ENCODE measurements at regions not wholly inside any gene's neighbourhood (a gene's known extent, or its start where the extent isn't known, plus 50 kb on each side); places are given as distances from the start of the nearest gene placed in this dataset.

DNA sequence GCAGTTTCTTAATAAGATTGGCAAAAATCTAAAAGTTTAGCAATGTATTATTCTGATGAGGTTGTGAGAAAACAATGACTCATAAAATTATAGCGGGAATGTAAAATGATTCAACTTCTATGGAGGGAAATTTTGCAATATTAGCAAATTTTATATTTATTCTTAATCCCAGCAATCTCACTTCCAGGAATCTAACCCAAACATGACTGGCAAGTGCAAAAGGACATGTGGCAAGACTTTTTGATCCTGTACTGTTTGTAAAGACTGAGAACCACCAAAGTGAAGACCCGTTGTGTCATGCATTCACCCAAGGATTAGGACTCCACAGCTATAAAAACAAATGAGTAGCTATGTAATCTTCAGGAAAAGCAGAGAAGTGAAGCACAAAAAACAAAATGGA, 234.8 kb upstream of the KYNU start:
- Histone ChIP-seq H3K9ac (replicated peaks; ENCODE audit: extremely low read depth, insufficient read depth, low read length) (no peak overlapping the region), H3K27me3 (ENCODE audit: control insufficient read depth in 2 of 2, insufficient read depth in 2 of 2, low read length in 2 of 2) (no peaks in the 10 kb centered on the region), H3K27ac (ENCODE audit: insufficient read depth, low read depth, low read length) (no peak overlapping the region), H3K9me3 (replicated peaks; ENCODE audit: control insufficient read depth, insufficient read depth, low read length) (no peaks in the 10 kb centered on the region), H3K36me3 (ENCODE audit: control insufficient read depth in 2 of 2, extremely low read depth in 1 of 2, insufficient read depth in 2 of 2, low read length in 2 of 2) (no peaks in the 10 kb centered on the region), H3K9me1 (replicated peaks; ENCODE audit: control insufficient read depth, extremely low read depth, insufficient read depth, low read length) (no peaks in the 10 kb centered on the region), H3K4me3 (replicated peaks in 1 of 3; ENCODE audit: insufficient read depth in 1 of 3, low read depth in 1 of 3, low read length in 3 of 3) (no peak overlapping the region), H3K4me1 (ENCODE audit: control insufficient read depth, extremely low read depth, insufficient read depth, low read length) (no peaks in the 10 kb centered on the region), H2AFZ (ENCODE audit: low read depth, low read length) (no peak overlapping the region), H3K79me2 (ENCODE audit: control insufficient read depth, insufficient read depth, low read length) (no peaks in the 10 kb centered on the region), H3K4me2 (ENCODE audit: insufficient read depth, low read length) (no peak overlapping the region), H4K20me1 (replicated peaks; ENCODE audit: control insufficient read depth, extremely low read depth, insufficient read depth, low read length) (no peaks in the 10 kb centered on the region)
- DNase-seq (ENCODE audit: low read depth, low spot score) = no peak
- no peak for FAIRE-seq
- TF ChIP-seq, protein P1, sequence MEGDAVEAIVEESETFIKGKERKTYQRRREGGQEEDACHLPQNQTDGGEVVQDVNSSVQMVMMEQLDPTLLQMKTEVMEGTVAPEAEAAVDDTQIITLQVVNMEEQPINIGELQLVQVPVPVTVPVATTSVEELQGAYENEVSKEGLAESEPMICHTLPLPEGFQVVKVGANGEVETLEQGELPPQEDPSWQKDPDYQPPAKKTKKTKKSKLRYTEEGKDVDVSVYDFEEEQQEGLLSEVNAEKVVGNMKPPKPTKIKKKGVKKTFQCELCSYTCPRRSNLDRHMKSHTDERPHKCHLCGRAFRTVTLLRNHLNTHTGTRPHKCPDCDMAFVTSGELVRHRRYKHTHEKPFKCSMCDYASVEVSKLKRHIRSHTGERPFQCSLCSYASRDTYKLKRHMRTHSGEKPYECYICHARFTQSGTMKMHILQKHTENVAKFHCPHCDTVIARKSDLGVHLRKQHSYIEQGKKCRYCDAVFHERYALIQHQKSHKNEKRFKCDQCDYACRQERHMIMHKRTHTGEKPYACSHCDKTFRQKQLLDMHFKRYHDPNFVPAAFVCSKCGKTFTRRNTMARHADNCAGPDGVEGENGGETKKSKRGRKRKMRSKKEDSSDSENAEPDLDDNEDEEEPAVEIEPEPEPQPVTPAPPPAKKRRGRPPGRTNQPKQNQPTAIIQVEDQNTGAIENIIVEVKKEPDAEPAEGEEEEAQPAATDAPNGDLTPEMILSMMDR (IDR thresholded peaks at IDR 0.05; ENCODE audit: extremely low read depth in 1 of 2, insufficient read depth in 1 of 2, low read depth in 1 of 2, low read length in 2 of 2) = no peak
- no peak for TF ChIP-seq MYC (IDR thresholded peaks at IDR 0.05; ENCODE audit: low read depth, low read length)
- TF ChIP-seq, protein P2, sequence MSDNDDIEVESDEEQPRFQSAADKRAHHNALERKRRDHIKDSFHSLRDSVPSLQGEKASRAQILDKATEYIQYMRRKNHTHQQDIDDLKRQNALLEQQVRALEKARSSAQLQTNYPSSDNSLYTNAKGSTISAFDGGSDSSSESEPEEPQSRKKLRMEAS (IDR thresholded peaks at IDR 0.05; ENCODE audit: insufficient read depth, insufficient read length) = no peak
- no peak for TF ChIP-seq FOS (IDR thresholded peaks at IDR 0.05; ENCODE audit: borderline replicate concordance, insufficient read depth, low read length)
- BruUV-seq (replicated peaks) = no TSS peak
- CTCF ChIA-PET = interaction anchor here (1.2 to 3.2 kb wide), 2 partner anchors 28 to 477 kb away, joined by 3 to 23 read pairs; no protein-coding TSS in a partner anchor
- POLR2A ChIA-PET = no interaction called here
- dilution Hi-C loops (cut with MboI; ENCODE audit: extremely low pct_ligation_motif_present, low sequenced_read_pairs) = no loop called here
- intact Hi-C loops (cut with micrococcal nuclease) = loop anchor here (5.0 kb wide), 1 partner anchor 340 kb away; no protein-coding TSS in a partner anchor

DNA sequence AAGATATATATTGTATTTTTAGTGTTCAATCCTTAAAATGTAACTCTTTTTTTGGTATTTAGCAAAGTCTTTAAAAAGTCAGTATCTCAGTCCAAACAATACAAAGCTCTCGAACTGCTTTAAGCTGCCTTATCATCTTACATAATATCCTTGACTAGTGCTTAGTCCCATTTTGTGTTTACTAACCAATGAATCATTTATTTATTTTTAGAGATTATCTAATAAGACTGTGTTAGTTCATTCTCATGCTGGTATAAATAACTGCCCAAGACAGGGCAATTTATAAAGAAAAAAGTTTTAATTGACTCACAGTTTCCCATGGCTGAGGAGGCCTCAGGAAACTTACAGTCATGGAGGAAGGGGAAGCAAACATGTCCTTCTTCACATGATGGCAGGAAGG, 248.3 kb upstream of the KYNU start:
- TF ChIP-seq GATA2 (IDR thresholded peaks at IDR 0.05; ENCODE audit: insufficient read depth, insufficient read length, low read depth, low read length) (no peak), POLR2AphosphoS5 (IDR thresholded peaks at IDR 0.05; ENCODE audit: insufficient read depth, low read depth, low read length) (no peak), EZH2 (IDR thresholded peaks at IDR 0.05; ENCODE audit: borderline replicate concordance, low read depth, low read length, severe bottlenecking) (no peak), MYC (IDR thresholded peaks at IDR 0.05; ENCODE audit: low read depth, low read length) (no peak), FOS (IDR thresholded peaks at IDR 0.05; ENCODE audit: borderline replicate concordance, insufficient read depth, low read length) (no peak), JUN (IDR thresholded peaks at IDR 0.05; ENCODE audit: borderline replicate concordance, insufficient read depth, insufficient read length, low read depth) (no peak), POLR2A (IDR thresholded peaks at IDR 0.05; ENCODE audit: low read depth, low read length) (no peak)
- TF ChIP-seq, protein P2 (IDR thresholded peaks at IDR 0.05; ENCODE audit: insufficient read depth, insufficient read length) = no peak
- TF ChIP-seq, protein P1 (IDR thresholded peaks at IDR 0.05; ENCODE audit: extremely low read depth in 1 of 2, insufficient read depth in 1 of 2, low read depth in 1 of 2, low read length in 2 of 2) = no peak
- Histone ChIP-seq H3K79me2 (ENCODE audit: control insufficient read depth, insufficient read depth, low read length) (no peaks in the 10 kb centered on the region), H3K27me3 (ENCODE audit: control insufficient read depth in 2 of 2, insufficient read depth in 2 of 2, low read length in 2 of 2) (peaks cover 0 to 2% of the 10 kb centered on the region in 2 experiments), H4K20me1 (replicated peaks; ENCODE audit: control insufficient read depth, extremely low read depth, insufficient read depth, low read length) (no peaks in the 10 kb centered on the region), H3K4me1 (ENCODE audit: control insufficient read depth, extremely low read depth, insufficient read depth, low read length) (no peaks in the 10 kb centered on the region), H2AFZ (ENCODE audit: low read depth, low read length) (no peak overlapping the region), H3K27ac (ENCODE audit: insufficient read depth, low read depth, low read length) (no peak overlapping the region), H3K36me3 (ENCODE audit: control insufficient read depth in 2 of 2, extremely low read depth in 1 of 2, insufficient read depth in 2 of 2, low read length in 2 of 2) (no peaks in the 10 kb centered on the region), H3K9me3 (replicated peaks; ENCODE audit: control insufficient read depth, insufficient read depth, low read length) (no peaks in the 10 kb centered on the region), H3K9ac (replicated peaks; ENCODE audit: extremely low read depth, insufficient read depth, low read length) (no peak overlapping the region), H3K9me1 (replicated peaks; ENCODE audit: control insufficient read depth, extremely low read depth, insufficient read depth, low read length) (no peaks in the 10 kb centered on the region), H3K4me2 (ENCODE audit: insufficient read depth, low read length) (no peak overlapping the region), H3K4me3 (replicated peaks in 1 of 3; ENCODE audit: insufficient read depth in 1 of 3, low read depth in 1 of 3, low read length in 3 of 3) (no peak overlapping the region)
- dilution Hi-C loops (cut with MboI; ENCODE audit: extremely low pct_ligation_motif_present, low sequenced_read_pairs) = no loop called here
- intact Hi-C loops (cut with micrococcal nuclease) = no loop called here
- ChIA-PET CTCF (interaction anchor here (1.2 kb wide), 1 partner anchor 489 kb away, joined by 3 read pairs; no protein-coding TSS in a partner anchor), POLR2A (no interaction called here)
- DNase-seq (ENCODE audit: low read depth, low spot score) (no peak), FAIRE-seq (no peak)
- no TSS peak for BruUV-seq (replicated peaks)

Measured in endothelial cell of umbilical vein (primary cell).